LNCaP clone FGC (cell line): ENCODE measurements at regions not wholly inside any gene's neighbourhood (a gene's known extent, or its start where the extent isn't known, plus 50 kb on each side); places are given as distances from the start of the nearest gene placed in this dataset.
A peak's percentile ranks its signal among the peaks of the same experiment; 100 is the strongest.

Experiments used
- DNase-seq: peaks from one replicate; pipeline ENCODE4 v3.0.0-alpha.2; 2011; ENCODE audit warnings: low read depth
- H3K4me3 ChIP-seq: 2 replicates; pipeline ENCODE4 v1.5.1; 2011; ENCODE audit warnings: mild to moderate bottlenecking, low read depth, low read length, control low read depth
- CTCF ChIP-seq: IDR thresholded peaks from 2 replicates; pipeline ENCODE4 v1.5.1; 2012; ENCODE audit warnings: mild to moderate bottlenecking; ENCODE audit not compliant: control insufficient read depth, insufficient read depth; ENCODE audit errors: extremely low read depth

GRCh38 chr3:57003676-57004075 is 56.8 kb upstream of the SPATA12 start:
- DNase-seq, result no peak
- no peak for TF ChIP-seq CTCF
- H3K4me3 ChIP-seq, result no peak overlapping the region

- TF ChIP-seq CTCF, result no peak
- DNase-seq, result no peak
Measured at GRCh38 chr3:57001356-57001755, 59.1 kb upstream of the SPATA12 start.

GRCh38 chr3:57000012-57000411 is 60.5 kb upstream of the SPATA12 start:
- no peak for DNase-seq
- TF ChIP-seq CTCF, result no peak

More at GRCh38 chr3:57001356-57001755, 59.1 kb upstream of the SPATA12 start:
- H3K4me3 ChIP-seq, result no peak overlapping the region

GRCh38 chr3:56999547-56999946 is 60.9 kb upstream of the SPATA12 start:
- H3K4me3 ChIP-seq, result no peak overlapping the region
- no peak for DNase-seq
- no peak for TF ChIP-seq CTCF

More at GRCh38 chr3:57000012-57000411, 60.5 kb upstream of the SPATA12 start:
- H3K4me3 ChIP-seq, result no peak overlapping the region

GRCh38 chr3:56998076-56998529 is 62.4 kb upstream of the SPATA12 start:
- DNase-seq, result peak; percentile 34
- no peak for TF ChIP-seq CTCF
- no peak overlapping the region for H3K4me3 ChIP-seq

- DNase-seq, result no peak
- H3K4me3 ChIP-seq, result no peak overlapping the region
- TF ChIP-seq CTCF, result no peak
Measured at GRCh38 chr3:56997675-56998074, 62.8 kb upstream of the SPATA12 start.

- no peak for TF ChIP-seq CTCF
- no peak for DNase-seq
- H3K4me3 ChIP-seq, result no peak overlapping the region
Measured at GRCh38 chr3:56997041-56997440, 63.4 kb upstream of the SPATA12 start.
